ENCODE measurements at regions not wholly inside any gene's neighbourhood (a gene's known extent, or its start where the extent isn't known, plus 50 kb on each side); places are given as distances from the start of the nearest gene placed in this dataset.

DNA sequence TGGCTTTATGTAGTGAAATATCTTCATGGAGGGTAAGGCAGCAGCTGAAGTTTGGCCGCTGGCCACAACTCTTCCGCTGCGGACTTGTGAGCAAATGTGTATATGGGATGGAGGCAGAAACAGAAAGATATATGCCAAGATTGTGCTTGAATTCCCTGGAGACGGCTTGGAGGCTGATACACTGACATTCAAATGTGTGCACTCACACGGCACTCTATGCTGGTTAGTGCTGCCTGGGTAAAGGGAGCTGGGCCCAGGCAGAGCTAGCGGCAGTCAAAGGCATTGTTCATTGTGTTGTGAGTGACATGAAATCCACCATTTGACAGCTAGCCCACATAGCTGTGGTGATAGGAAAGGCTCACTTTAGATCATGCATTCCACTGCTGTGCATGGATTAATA, 202.7 kb downstream of the CLIC5 start:
- H3K27me3 ChIP-seq (ENCODE audit: insufficient read depth, low read length), result peaks cover 54% of the 10 kb centered on the region
- H2AFZ ChIP-seq (ENCODE audit: low read length, unreplicated experiment), result no peak overlapping the region
- H3K79me2 ChIP-seq (ENCODE audit: control insufficient read depth, insufficient read depth, low read length, unreplicated experiment), result no peaks in the 10 kb centered on the region
- no peaks in the 10 kb centered on the region for H3K36me3 ChIP-seq (ENCODE audit: insufficient read depth, low read length)
- no peak overlapping the region for H3K4me3 ChIP-seq (ENCODE audit: low read depth, low read length)
- H3K27ac ChIP-seq (ENCODE audit: low read depth, low read length), result no peak overlapping the region
- H3K4me1 ChIP-seq (ENCODE audit: control insufficient read depth, insufficient read depth, low read length, unreplicated experiment), result no peaks in the 10 kb centered on the region

DNA sequence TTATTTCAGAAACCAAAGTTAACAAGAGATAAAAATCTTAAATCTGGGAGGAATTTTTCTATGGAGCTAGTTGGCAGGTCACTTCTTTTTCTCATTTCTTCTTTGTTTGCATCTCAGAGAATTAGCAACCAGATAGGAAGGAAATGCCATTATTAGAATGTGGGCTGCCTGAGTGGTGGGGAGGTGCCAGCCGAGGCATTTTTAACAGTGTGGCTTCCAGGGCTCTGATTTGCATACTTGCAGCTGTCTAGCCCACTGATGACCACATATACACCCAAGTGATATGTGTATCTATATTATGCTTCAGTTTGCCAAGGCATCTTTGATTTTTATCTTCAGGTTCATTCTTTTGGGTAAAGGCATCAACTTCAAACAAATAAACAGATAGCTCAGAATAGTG, 206.7 kb downstream of the CLIC5 start:
- no peak overlapping the region for H2AFZ ChIP-seq (ENCODE audit: low read length, unreplicated experiment)
- no peaks in the 10 kb centered on the region for H3K36me3 ChIP-seq (ENCODE audit: insufficient read depth, low read length)
- H3K4me1 ChIP-seq (ENCODE audit: control insufficient read depth, insufficient read depth, low read length, unreplicated experiment), result no peaks in the 10 kb centered on the region
- peaks cover 75% of the 10 kb centered on the region for H3K27me3 ChIP-seq (ENCODE audit: insufficient read depth, low read length)
- no peaks in the 10 kb centered on the region for H3K79me2 ChIP-seq (ENCODE audit: control insufficient read depth, insufficient read depth, low read length, unreplicated experiment)
- no peak overlapping the region for H3K27ac ChIP-seq (ENCODE audit: low read depth, low read length)
- H3K4me3 ChIP-seq (ENCODE audit: low read depth, low read length), result no peak overlapping the region

DNA sequence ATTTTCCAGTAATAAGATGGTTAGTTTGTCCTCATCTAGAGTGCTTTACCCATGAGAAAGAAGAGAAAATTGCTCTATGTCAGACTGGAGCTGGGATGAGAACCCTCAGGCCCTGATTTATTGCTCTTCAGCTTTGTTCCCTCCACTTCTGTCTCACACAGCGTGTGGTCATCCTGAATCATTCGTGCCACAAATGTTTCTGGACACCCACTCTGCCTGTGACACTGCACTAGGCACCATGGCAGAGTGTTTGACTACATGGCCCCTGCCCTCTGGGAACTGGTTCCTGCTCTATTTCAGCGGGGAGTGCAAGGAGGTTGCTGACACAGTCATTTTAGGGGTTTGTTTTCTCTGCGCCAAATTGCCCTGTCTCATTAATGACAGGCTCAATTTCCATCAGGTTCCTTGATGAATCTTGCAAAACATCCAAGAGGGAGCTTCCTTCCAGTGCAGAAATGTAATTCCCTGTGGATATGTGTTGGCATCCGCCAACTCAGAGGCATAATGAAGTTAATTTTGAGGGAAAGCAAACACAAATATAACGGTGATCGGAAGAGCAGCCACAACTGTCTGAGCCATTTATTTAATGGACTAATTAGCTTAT, 207.5 kb downstream of the CLIC5 start:
- Histone ChIP-seq H3K27ac (ENCODE audit: low read depth, low read length) (no peak overlapping the region), H3K79me2 (ENCODE audit: control insufficient read depth, insufficient read depth, low read length, unreplicated experiment) (no peaks in the 10 kb centered on the region), H2AFZ (ENCODE audit: low read length, unreplicated experiment) (no peak overlapping the region), H3K36me3 (ENCODE audit: insufficient read depth, low read length) (no peaks in the 10 kb centered on the region), H3K4me1 (ENCODE audit: control insufficient read depth, insufficient read depth, low read length, unreplicated experiment) (no peaks in the 10 kb centered on the region), H3K27me3 (ENCODE audit: insufficient read depth, low read length) (peaks cover 77% of the 10 kb centered on the region), H3K4me3 (ENCODE audit: low read depth, low read length) (no peak overlapping the region)

DNA sequence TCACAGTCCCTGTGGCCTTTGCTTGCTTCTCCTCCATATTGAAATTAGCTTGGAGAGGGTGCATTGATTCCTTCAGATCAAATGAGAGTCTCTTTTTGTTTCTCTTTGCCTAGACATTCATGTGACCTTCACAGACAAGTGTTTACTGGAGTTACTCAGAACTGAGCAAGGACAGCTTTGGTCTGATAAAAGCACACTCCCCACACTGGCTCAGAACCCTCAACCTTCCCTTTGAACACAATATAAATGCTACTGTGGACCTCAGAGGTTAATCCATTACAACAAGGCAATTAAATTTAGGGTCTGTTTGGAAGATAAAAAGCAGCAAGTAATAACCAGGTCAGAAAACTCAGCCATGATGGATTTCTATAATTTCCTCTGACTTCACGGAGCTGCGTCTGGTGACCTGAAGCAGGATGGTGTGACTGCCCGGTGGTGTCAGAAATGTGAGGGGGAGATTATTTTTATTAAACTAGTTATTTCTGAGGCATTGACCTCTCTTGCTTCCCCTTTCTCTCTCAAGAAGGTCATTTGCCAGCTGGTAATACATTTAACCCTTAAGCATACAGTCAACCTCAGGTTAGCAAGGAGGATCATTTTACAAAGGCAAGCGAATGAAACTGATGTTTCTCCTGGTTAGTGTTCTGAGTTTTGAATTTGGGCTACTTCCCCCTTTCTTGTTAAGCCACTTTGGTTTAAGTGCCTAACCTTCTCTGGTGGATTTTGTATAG, 208.2 kb downstream of the CLIC5 start:
- Histone ChIP-seq H3K27ac (ENCODE audit: low read depth, low read length) (no peak overlapping the region), H3K4me3 (ENCODE audit: low read depth, low read length) (no peak overlapping the region), H3K79me2 (ENCODE audit: control insufficient read depth, insufficient read depth, low read length, unreplicated experiment) (no peaks in the 10 kb centered on the region), H3K27me3 (ENCODE audit: insufficient read depth, low read length) (peaks cover 76% of the 10 kb centered on the region), H3K4me1 (ENCODE audit: control insufficient read depth, insufficient read depth, low read length, unreplicated experiment) (no peaks in the 10 kb centered on the region), H2AFZ (ENCODE audit: low read length, unreplicated experiment) (no peak overlapping the region), H3K36me3 (ENCODE audit: insufficient read depth, low read length) (no peaks in the 10 kb centered on the region)

DNA sequence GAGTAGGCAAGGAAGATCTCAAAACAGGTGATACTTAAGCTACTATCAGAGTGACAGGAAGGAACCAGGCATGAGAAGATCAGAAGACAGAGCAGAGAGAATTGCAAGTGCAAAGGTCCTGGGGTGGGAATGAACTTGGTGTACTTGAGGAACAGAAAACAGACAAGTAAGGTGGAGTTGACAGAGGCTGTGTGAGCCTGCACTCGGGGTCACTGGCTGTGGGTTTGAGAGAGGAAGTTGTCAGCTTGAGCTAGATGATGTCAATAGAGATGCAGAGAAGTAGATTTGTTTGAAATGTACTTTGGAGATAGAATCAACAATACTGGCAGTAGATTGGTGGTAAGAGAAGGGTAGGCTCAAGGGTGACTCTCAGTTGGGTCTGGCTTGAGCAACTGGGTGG, 209.5 kb downstream of the CLIC5 start:
- no peaks in the 10 kb centered on the region for H3K79me2 ChIP-seq (ENCODE audit: control insufficient read depth, insufficient read depth, low read length, unreplicated experiment)
- no peak overlapping the region for H3K27ac ChIP-seq (ENCODE audit: low read depth, low read length)
- no peaks in the 10 kb centered on the region for H3K36me3 ChIP-seq (ENCODE audit: insufficient read depth, low read length)
- H3K27me3 ChIP-seq (ENCODE audit: insufficient read depth, low read length), result peaks cover 66% of the 10 kb centered on the region
- H3K4me3 ChIP-seq (ENCODE audit: low read depth, low read length), result no peak overlapping the region
- no peak overlapping the region for H2AFZ ChIP-seq (ENCODE audit: low read length, unreplicated experiment)
- H3K4me1 ChIP-seq (ENCODE audit: control insufficient read depth, insufficient read depth, low read length, unreplicated experiment), result no peaks in the 10 kb centered on the region

DNA sequence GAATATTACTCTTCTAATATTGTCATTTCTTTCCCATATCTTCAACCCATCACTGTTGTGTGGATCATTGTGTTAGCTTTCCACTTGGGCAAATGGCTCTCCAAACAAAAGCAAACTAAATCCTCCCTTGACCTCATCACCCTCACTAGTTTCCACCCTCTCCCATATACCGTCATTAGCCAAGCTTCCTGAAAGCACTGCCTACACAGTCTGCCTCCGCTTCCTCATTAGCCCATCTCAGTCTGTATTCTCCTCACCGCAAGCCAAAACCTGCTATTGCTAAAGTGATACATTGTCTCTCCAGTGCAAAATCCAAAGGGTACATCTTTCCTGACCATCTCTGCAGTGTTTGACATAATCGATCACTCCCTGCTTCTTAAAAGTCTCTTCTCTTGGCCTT, 212.6 kb downstream of the CLIC5 start:
- H3K4me3 ChIP-seq (ENCODE audit: low read depth, low read length), result no peak overlapping the region
- no peak overlapping the region for H2AFZ ChIP-seq (ENCODE audit: low read length, unreplicated experiment)
- H3K79me2 ChIP-seq (ENCODE audit: control insufficient read depth, insufficient read depth, low read length, unreplicated experiment), result no peaks in the 10 kb centered on the region
- H3K36me3 ChIP-seq (ENCODE audit: insufficient read depth, low read length), result no peaks in the 10 kb centered on the region
- no peaks in the 10 kb centered on the region for H3K4me1 ChIP-seq (ENCODE audit: control insufficient read depth, insufficient read depth, low read length, unreplicated experiment)
- no peak overlapping the region for H3K27ac ChIP-seq (ENCODE audit: low read depth, low read length)
- peaks cover 45% of the 10 kb centered on the region for H3K27me3 ChIP-seq (ENCODE audit: insufficient read depth, low read length)

DNA sequence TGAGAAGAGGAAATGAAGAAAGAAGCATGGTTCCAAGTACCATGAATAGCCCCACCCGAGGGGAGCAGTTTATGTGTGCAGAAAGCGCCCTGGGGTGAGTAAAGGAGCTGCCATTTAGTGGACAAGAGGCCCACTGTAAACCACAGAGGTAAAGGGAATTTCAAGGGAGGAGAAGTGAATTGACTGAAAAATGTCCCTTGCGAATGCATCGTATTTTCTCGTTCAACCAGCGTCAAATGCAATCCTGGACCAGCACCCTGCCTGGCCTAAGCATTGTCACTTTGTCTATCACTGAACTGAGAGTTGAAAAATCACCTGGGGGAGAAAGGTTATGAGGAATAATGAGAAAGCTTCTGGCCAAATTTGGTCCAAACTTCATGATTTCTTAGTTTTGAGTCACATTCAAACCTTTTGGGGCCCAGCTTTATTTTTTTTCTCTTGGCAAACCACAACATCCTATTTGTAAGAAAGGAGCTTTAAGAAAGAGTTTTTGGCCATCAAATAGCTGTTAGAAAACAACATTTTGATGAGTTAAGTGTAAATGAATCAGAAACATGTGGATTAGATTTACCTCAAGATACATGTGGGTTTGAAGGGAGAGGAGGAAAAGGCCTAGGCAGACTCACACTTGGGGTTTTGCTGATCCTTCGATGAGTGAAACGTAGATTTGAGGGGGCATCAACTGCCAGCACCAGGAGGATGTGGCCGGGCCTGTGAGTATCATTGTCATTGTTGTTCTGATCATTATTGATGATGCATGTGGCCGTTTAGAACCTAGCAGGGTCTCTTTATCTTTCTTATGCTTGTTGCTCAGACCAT, 214.0 kb downstream of the CLIC5 start:
- H3K4me1 ChIP-seq (ENCODE audit: control insufficient read depth, insufficient read depth, low read length, unreplicated experiment), result no peaks in the 10 kb centered on the region
- H3K27me3 ChIP-seq (ENCODE audit: insufficient read depth, low read length), result peaks cover 39% of the 10 kb centered on the region
- H3K79me2 ChIP-seq (ENCODE audit: control insufficient read depth, insufficient read depth, low read length, unreplicated experiment), result no peaks in the 10 kb centered on the region
- H2AFZ ChIP-seq (ENCODE audit: low read length, unreplicated experiment), result no peak overlapping the region
- H3K36me3 ChIP-seq (ENCODE audit: insufficient read depth, low read length), result no peaks in the 10 kb centered on the region
- H3K27ac ChIP-seq (ENCODE audit: low read depth, low read length), result no peak overlapping the region
- H3K4me3 ChIP-seq (ENCODE audit: low read depth, low read length), result no peak overlapping the region

DNA sequence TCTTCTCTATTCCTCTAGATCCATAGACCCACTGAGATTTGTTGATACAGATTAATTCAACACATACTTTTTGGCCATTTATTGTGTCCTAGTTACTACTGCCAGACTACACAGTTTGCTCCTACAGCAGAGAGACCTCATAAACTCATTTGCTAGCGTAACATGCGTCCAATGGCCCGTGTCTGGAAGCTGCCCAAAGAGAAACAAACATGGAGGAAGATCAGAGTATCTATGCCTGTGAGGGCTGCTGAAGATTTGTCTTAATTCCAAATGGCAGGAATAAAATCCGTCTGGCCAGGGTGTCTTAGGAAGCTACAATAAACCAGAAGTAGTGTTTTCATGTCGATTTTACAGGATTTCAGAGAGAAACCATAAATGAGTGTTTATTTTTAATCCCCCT, 214.7 kb downstream of the CLIC5 start:
- Histone ChIP-seq H2AFZ (ENCODE audit: low read length, unreplicated experiment) (no peak overlapping the region), H3K27ac (ENCODE audit: low read depth, low read length) (no peak overlapping the region), H3K27me3 (ENCODE audit: insufficient read depth, low read length) (peaks cover 33% of the 10 kb centered on the region), H3K4me1 (ENCODE audit: control insufficient read depth, insufficient read depth, low read length, unreplicated experiment) (no peaks in the 10 kb centered on the region), H3K79me2 (ENCODE audit: control insufficient read depth, insufficient read depth, low read length, unreplicated experiment) (no peaks in the 10 kb centered on the region), H3K36me3 (ENCODE audit: insufficient read depth, low read length) (no peaks in the 10 kb centered on the region), H3K4me3 (ENCODE audit: low read depth, low read length) (no peak overlapping the region)

DNA sequence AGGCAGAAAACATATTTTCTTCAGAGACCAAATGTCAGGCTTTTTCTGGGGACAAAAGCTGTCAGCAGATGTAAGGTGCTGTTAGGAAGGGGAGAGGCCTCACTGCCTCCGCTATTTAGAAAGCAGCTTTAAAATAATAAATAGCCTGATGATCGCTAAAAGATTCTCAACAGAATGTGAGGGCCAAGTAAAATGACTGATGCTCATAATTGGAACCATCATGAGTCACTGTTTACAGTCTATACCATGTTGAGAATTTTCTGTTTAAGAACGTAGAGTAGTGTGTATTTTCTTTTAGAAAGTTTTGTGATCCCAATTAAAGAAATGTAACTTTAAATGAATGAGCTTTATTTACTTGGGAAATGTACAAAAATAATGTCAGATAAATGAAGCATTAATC, 220.0 kb downstream of the CLIC5 start:
- Histone ChIP-seq H3K4me3 (ENCODE audit: low read depth, low read length) (no peak overlapping the region), H3K4me1 (ENCODE audit: control insufficient read depth, insufficient read depth, low read length, unreplicated experiment) (peaks cover 12% of the 10 kb centered on the region), H3K27me3 (ENCODE audit: insufficient read depth, low read length) (no peaks in the 10 kb centered on the region; the same call in 1 of the 2 replicates), H2AFZ (ENCODE audit: low read length, unreplicated experiment) (no peak overlapping the region), H3K36me3 (ENCODE audit: insufficient read depth, low read length) (no peaks in the 10 kb centered on the region), H3K79me2 (ENCODE audit: control insufficient read depth, insufficient read depth, low read length, unreplicated experiment) (no peaks in the 10 kb centered on the region), H3K27ac (ENCODE audit: low read depth, low read length) (no peak overlapping the region)

DNA sequence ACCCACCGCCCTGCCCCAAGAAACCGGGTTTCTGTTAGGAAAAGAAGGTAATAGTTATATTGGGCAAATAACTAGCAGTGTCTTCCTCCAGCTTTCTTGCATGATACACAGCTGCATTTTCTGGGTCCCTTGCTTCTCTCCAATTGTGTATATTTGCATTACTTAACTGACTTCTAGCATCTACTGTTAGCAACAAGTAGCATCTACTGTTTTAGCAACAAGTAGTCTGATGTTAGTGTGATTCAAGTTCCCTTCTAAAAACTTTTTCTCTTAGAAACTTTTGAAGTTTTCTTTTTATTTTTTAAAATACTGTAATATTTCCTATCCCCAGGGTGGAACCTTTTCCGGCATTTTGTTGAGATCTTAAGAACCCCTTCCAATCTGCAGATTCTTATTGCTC, 221.2 kb downstream of the CLIC5 start:
- H3K4me1 ChIP-seq (ENCODE audit: control insufficient read depth, insufficient read depth, low read length, unreplicated experiment), result peaks cover 12% of the 10 kb centered on the region
- H3K36me3 ChIP-seq (ENCODE audit: insufficient read depth, low read length), result no peaks in the 10 kb centered on the region
- no peak overlapping the region for H2AFZ ChIP-seq (ENCODE audit: low read length, unreplicated experiment)
- no peak overlapping the region for H3K4me3 ChIP-seq (ENCODE audit: low read depth, low read length)
- H3K27me3 ChIP-seq (ENCODE audit: insufficient read depth, low read length), result no peaks in the 10 kb centered on the region
- no peak overlapping the region for H3K27ac ChIP-seq (ENCODE audit: low read depth, low read length)
- H3K79me2 ChIP-seq (ENCODE audit: control insufficient read depth, insufficient read depth, low read length, unreplicated experiment), result no peaks in the 10 kb centered on the region
